ENCODE measurements at regions not wholly inside any gene's neighbourhood (a gene's known extent, or its start where the extent isn't known, plus 50 kb on each side); places are given as distances from the start of the nearest gene placed in this dataset.
A peak's percentile ranks its signal among the peaks of the same experiment; 100 is the strongest.

GRCh38 chr9:13719446-13719845, 440.0 kb upstream of the MPDZ start:
- Histone ChIP-seq H3K4me1 (ENCODE audit: low read length) (peaks cover 11% of the 10 kb centered on the region; the same call in 1 of the 2 replicates), H3F3A (ENCODE audit: insufficient read depth, low read length) (no peaks in the 10 kb centered on the region), H3K27ac (ENCODE audit: low read length) (no peak overlapping the region), H3K36me3 (replicated peaks; ENCODE audit: insufficient read depth, low read length) (no peaks in the 10 kb centered on the region), H3K4me3 (ENCODE audit: low read length) (no peak overlapping the region), H3K27me3 (replicated peaks; ENCODE audit: insufficient read depth, low read length) (no peaks in the 10 kb centered on the region), H4K20me1 (ENCODE audit: insufficient read depth, low read length) (no peaks in the 10 kb centered on the region), H3K9me2 (replicated peaks; ENCODE audit: insufficient read depth, low read length) (no peaks in the 10 kb centered on the region), H3K79me2 (ENCODE audit: low read length) (no peaks in the 10 kb centered on the region), H3K4me2 (ENCODE audit: low read depth, low read length) (no peak overlapping the region), H3K9ac (ENCODE audit: low read length) (no peak overlapping the region), H2AFZ (ENCODE audit: low read length) (no peak overlapping the region), H3K9me3 (replicated peaks; ENCODE audit: insufficient read depth, low read length) (no peaks in the 10 kb centered on the region)
- TF ChIP-seq EZH2 (optimal IDR thresholded peaks at IDR 0.05; ENCODE audit: low read depth, low read length) (no peak), EZH2phosphoT487 (IDR thresholded peaks at IDR 0.05; ENCODE audit: low read length) (no peak), CTCF (IDR thresholded peaks at IDR 0.05; ENCODE audit: low read length) (no peak)
- DNase-seq: no peak

- Histone ChIP-seq H3F3A (ENCODE audit: insufficient read depth, low read length) (no peaks in the 10 kb centered on the region), H3K36me3 (replicated peaks; ENCODE audit: insufficient read depth, low read length) (no peaks in the 10 kb centered on the region), H3K4me1 (ENCODE audit: low read length) (peaks cover 11% of the 10 kb centered on the region; the same call in 1 of the 2 replicates), H4K20me1 (ENCODE audit: insufficient read depth, low read length) (no peaks in the 10 kb centered on the region), H3K4me3 (ENCODE audit: low read length) (no peak overlapping the region), H3K27me3 (replicated peaks; ENCODE audit: insufficient read depth, low read length) (no peaks in the 10 kb centered on the region), H3K9me3 (replicated peaks; ENCODE audit: insufficient read depth, low read length) (no peaks in the 10 kb centered on the region), H3K4me2 (ENCODE audit: low read depth, low read length) (no peak overlapping the region), H3K9ac (ENCODE audit: low read length) (no peak overlapping the region), H2AFZ (ENCODE audit: low read length) (no peak overlapping the region), H3K9me2 (replicated peaks; ENCODE audit: insufficient read depth, low read length) (no peaks in the 10 kb centered on the region), H3K79me2 (ENCODE audit: low read length) (no peaks in the 10 kb centered on the region), H3K27ac (ENCODE audit: low read length) (no peak overlapping the region)
- no peak for TF ChIP-seq CTCF (IDR thresholded peaks at IDR 0.05; ENCODE audit: low read length)
- no peak for TF ChIP-seq EZH2phosphoT487 (IDR thresholded peaks at IDR 0.05; ENCODE audit: low read length)
- no peak for TF ChIP-seq EZH2 (optimal IDR thresholded peaks at IDR 0.05; ENCODE audit: low read depth, low read length)
- no peak for DNase-seq
These were observed 439.0 kb upstream of the MPDZ start for GRCh38 chr9:13718539-13718938.

GRCh38 chr9:13718086-13718485, 438.6 kb upstream of the MPDZ start:
- Histone ChIP-seq H3K9me2 (replicated peaks; ENCODE audit: insufficient read depth, low read length) (no peaks in the 10 kb centered on the region), H3K4me1 (ENCODE audit: low read length) (peaks cover 11% of the 10 kb centered on the region; the same call in 1 of the 2 replicates), H3K4me3 (ENCODE audit: low read length) (no peak overlapping the region), H3K27me3 (replicated peaks; ENCODE audit: insufficient read depth, low read length) (no peaks in the 10 kb centered on the region), H3K9ac (ENCODE audit: low read length) (no peak overlapping the region), H2AFZ (ENCODE audit: low read length) (no peak overlapping the region), H3K9me3 (replicated peaks; ENCODE audit: insufficient read depth, low read length) (no peaks in the 10 kb centered on the region), H3K27ac (ENCODE audit: low read length) (no peak overlapping the region), H3F3A (ENCODE audit: insufficient read depth, low read length) (no peaks in the 10 kb centered on the region), H3K79me2 (ENCODE audit: low read length) (no peaks in the 10 kb centered on the region), H3K4me2 (ENCODE audit: low read depth, low read length) (no peak overlapping the region), H3K36me3 (replicated peaks; ENCODE audit: insufficient read depth, low read length) (no peaks in the 10 kb centered on the region), H4K20me1 (ENCODE audit: insufficient read depth, low read length) (no peaks in the 10 kb centered on the region)
- peak; percentile 39 for DNase-seq
- no peak for TF ChIP-seq EZH2 (optimal IDR thresholded peaks at IDR 0.05; ENCODE audit: low read depth, low read length)

DNA sequence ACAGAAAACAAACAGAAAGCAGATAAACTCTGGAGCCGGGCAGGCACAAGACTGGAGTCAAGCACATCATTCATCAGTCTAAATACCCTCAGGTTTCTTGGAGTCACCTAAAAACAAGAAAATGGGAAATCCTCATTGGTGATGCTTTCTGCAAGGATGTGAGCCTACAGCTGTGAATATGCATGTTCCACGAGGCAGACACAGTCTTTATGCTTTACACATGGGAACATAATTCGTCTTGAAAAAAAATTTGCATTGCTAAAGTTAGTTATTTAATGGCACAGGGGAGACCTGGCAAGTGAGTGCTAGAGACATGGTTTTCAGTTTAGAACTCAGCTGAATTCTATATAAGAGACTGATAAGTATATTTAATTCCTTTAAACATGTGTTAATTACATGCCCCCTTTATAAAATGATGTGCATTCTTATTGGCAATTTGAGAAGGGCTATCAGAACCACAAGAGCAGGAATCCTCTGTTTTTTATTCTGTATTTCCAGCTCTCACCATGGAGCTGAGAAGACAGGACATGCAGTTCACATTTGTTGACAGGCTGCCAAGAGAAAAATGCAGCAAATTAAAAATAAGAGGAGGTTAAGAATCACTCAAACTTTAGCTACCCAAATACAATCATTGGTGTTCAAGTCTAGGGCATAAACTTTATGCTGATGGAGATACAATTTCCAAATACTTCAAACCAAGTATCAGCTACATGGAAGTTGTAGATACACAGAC, 438.0 kb upstream of the MPDZ start:
- Histone ChIP-seq H3K4me1 (ENCODE audit: low read length) (peaks cover 11% of the 10 kb centered on the region; the same call in 1 of the 2 replicates), H3K27me3 (replicated peaks; ENCODE audit: insufficient read depth, low read length) (no peaks in the 10 kb centered on the region), H3K4me2 (ENCODE audit: low read depth, low read length) (no peak overlapping the region), H4K20me1 (ENCODE audit: insufficient read depth, low read length) (no peaks in the 10 kb centered on the region), H3K9me2 (replicated peaks; ENCODE audit: insufficient read depth, low read length) (no peaks in the 10 kb centered on the region), H3K27ac (ENCODE audit: low read length) (no peak overlapping the region), H3K36me3 (replicated peaks; ENCODE audit: insufficient read depth, low read length) (no peaks in the 10 kb centered on the region), H2AFZ (ENCODE audit: low read length) (no peak overlapping the region), H3K79me2 (ENCODE audit: low read length) (no peaks in the 10 kb centered on the region), H3F3A (ENCODE audit: insufficient read depth, low read length) (no peaks in the 10 kb centered on the region), H3K4me3 (ENCODE audit: low read length) (no peak overlapping the region), H3K9me3 (replicated peaks; ENCODE audit: insufficient read depth, low read length) (no peaks in the 10 kb centered on the region), H3K9ac (ENCODE audit: low read length) (no peak overlapping the region)
- no peak for DNase-seq
- TF ChIP-seq EZH2phosphoT487 (IDR thresholded peaks at IDR 0.05; ENCODE audit: low read length) (no peak), EZH2 (optimal IDR thresholded peaks at IDR 0.05; ENCODE audit: low read depth, low read length) (no peak), CTCF (IDR thresholded peaks at IDR 0.05; ENCODE audit: low read length) (no peak)
